Astrocyte (in vitro differentiated cells and primary cell): ENCODE measurements at regions not wholly inside any gene's neighbourhood (a gene's known extent, or its start where the extent isn't known, plus 50 kb on each side); places are given as distances from the start of the nearest gene placed in this dataset.

Experiments
- CTCF ChIP-seq: IDR thresholded peaks from 2 replicates; pipeline ENCODE4 v1.5.1; 2011; ENCODE audit warnings: low read depth, mild to moderate bottlenecking, inconsistent platforms, low read length, moderate library complexity; ENCODE audit not compliant: insufficient read depth
- EZH2 ChIP-seq: IDR thresholded peaks from 2 replicates; pipeline ENCODE4 v1.6.1; 2012; ENCODE audit warnings: mild to moderate bottlenecking, low read length, inconsistent platforms; ENCODE audit not compliant: insufficient read depth

GRCh38 chr3:106343811-106344210 lies 475.0 kb upstream of the CBLB start:
- no peak for TF ChIP-seq EZH2
- TF ChIP-seq CTCF = no peak
